ENCODE measurements at regions not wholly inside any gene's neighbourhood (a gene's known extent, or its start where the extent isn't known, plus 50 kb on each side); places are given as distances from the start of the nearest gene placed in this dataset.

DNA sequence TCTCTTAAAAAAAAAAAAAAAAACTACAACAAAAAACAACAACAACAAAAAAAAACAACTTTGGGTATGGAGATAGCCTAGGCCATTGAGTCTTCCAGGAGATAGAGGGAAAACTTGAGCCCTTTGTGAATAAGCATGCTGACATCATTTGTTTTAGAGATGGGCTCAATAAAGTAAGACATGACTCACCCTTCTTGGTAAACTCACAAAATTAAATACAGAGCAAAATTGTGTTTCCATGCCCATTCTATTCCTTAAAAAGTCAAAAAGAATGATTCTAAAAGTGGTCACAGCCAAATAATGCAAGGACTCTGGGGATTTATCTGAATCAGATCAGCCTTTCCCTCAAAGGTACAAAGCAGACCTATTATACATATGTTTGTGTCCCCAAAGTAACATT, 117.4 kb downstream of the ETAA1 start:
- no peak overlapping the region for H3K27ac ChIP-seq
- intact Hi-C loops (cut with DNase I; ENCODE audit: low total_unique reads), result no loop called here
- no peaks in the 10 kb centered on the region for H3K9me3 ChIP-seq
- no peak overlapping the region for H3K4me3 ChIP-seq
- H3K36me3 ChIP-seq, result no peaks in the 10 kb centered on the region
- peaks cover 0 to 17% (median 3%) of the 10 kb centered on the region in 4 donors for H3K4me1 ChIP-seq
- DNase-seq, result no peak
- no peaks in the 10 kb centered on the region for H3K27me3 ChIP-seq
- in situ Hi-C loops (cut with MboI; ENCODE audit: low pct_ligation_motif_present in 1 of 4, low pct_unique_long_range_greater_than_20kb in 1 of 4, low sequenced_read_pairs in 3 of 4), result no loop called here
- no peak for TF ChIP-seq POLR2AphosphoS5 (IDR thresholded peaks at IDR 0.05)
- no peak for TF ChIP-seq EP300 (IDR thresholded peaks at IDR 0.05; ENCODE audit: low read depth)
- TF ChIP-seq, protein P1, sequence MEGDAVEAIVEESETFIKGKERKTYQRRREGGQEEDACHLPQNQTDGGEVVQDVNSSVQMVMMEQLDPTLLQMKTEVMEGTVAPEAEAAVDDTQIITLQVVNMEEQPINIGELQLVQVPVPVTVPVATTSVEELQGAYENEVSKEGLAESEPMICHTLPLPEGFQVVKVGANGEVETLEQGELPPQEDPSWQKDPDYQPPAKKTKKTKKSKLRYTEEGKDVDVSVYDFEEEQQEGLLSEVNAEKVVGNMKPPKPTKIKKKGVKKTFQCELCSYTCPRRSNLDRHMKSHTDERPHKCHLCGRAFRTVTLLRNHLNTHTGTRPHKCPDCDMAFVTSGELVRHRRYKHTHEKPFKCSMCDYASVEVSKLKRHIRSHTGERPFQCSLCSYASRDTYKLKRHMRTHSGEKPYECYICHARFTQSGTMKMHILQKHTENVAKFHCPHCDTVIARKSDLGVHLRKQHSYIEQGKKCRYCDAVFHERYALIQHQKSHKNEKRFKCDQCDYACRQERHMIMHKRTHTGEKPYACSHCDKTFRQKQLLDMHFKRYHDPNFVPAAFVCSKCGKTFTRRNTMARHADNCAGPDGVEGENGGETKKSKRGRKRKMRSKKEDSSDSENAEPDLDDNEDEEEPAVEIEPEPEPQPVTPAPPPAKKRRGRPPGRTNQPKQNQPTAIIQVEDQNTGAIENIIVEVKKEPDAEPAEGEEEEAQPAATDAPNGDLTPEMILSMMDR (IDR thresholded peaks at IDR 0.05), result no peak
- TF ChIP-seq POLR2A (IDR thresholded peaks at IDR 0.05), result no peak

DNA sequence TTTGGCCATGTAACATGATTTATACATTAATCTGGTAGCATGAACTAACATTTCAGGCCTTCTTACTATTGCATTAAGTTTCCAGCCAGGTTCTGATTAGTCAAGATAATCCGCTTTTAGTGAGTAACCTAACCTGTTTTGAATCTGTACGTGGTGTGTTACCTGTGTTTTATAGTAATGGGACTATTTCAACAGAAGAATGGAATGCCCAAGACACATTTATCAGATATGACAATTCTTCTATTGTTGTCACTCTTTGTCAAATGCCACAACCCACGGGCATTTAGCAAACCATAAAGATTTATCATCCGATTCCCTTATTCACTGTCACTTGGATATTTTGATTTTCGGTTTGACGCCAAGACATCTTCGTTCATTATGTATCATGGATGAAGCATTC, 117.9 kb downstream of the ETAA1 start:
- DNase-seq, result no peak
- 77 to 87% methylated on average over 4 to 7 of the region's 7 CpGs for WGBS, 2 donors (ENCODE audit: low coverage in 1 of 2)
- H3K4me1 ChIP-seq, result peaks cover 0 to 17% (median 3%) of the 10 kb centered on the region in 4 donors
- H3K36me3 ChIP-seq, result no peaks in the 10 kb centered on the region
- in situ Hi-C loops (cut with MboI; ENCODE audit: low pct_ligation_motif_present in 1 of 4, low pct_unique_long_range_greater_than_20kb in 1 of 4, low sequenced_read_pairs in 3 of 4), result no loop called here
- H3K4me3 ChIP-seq, result no peak overlapping the region
- no peaks in the 10 kb centered on the region for H3K27me3 ChIP-seq
- no peak overlapping the region for H3K27ac ChIP-seq
- no peaks in the 10 kb centered on the region for H3K9me3 ChIP-seq
- no peak for TF ChIP-seq POLR2AphosphoS5 (IDR thresholded peaks at IDR 0.05)
- no peak for TF ChIP-seq EP300 (IDR thresholded peaks at IDR 0.05; ENCODE audit: low read depth)
- no peak for TF ChIP-seq POLR2A (IDR thresholded peaks at IDR 0.05)
- TF ChIP-seq, protein P1 (IDR thresholded peaks at IDR 0.05), result no peak
- intact Hi-C loops (cut with DNase I; ENCODE audit: low total_unique reads), result no loop called here

DNA sequence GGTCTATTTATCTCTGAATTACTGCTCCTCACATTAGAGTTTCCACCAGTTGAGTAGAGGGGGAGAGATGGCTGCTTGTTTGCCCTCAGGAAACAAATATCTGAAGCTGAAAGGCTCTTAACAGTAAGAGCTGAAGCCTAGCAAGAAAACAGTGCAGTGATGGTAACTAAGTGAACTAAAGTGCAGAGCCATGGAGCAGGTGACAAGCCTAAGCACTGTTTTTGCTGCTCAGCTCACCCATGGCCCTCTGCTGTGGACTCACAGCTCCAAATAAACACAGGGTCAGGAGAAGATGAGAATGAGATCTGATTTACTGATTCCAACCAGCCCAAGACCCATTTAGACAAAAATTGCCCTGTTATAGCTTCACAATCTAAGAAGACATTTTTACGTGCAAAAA, 118.4 kb downstream of the ETAA1 start:
- H3K27me3 ChIP-seq, result no peaks in the 10 kb centered on the region
- no peak for TF ChIP-seq POLR2AphosphoS5 (IDR thresholded peaks at IDR 0.05)
- TF ChIP-seq EP300 (IDR thresholded peaks at IDR 0.05; ENCODE audit: low read depth), result no peak
- no peak for TF ChIP-seq POLR2A (IDR thresholded peaks at IDR 0.05)
- TF ChIP-seq, protein P1 (IDR thresholded peaks at IDR 0.05), result no peak
- no peaks in the 10 kb centered on the region for H3K36me3 ChIP-seq
- H3K9me3 ChIP-seq, result no peaks in the 10 kb centered on the region
- in situ Hi-C loops (cut with MboI; ENCODE audit: low pct_ligation_motif_present in 1 of 4, low pct_unique_long_range_greater_than_20kb in 1 of 4, low sequenced_read_pairs in 3 of 4) (no loop called here), intact Hi-C loops (cut with DNase I; ENCODE audit: low total_unique reads) (no loop called here)
- no peak overlapping the region for H3K4me3 ChIP-seq
- no peak for DNase-seq
- peaks cover 0 to 17% (median 3%) of the 10 kb centered on the region in 4 donors for H3K4me1 ChIP-seq
- no peak overlapping the region for H3K27ac ChIP-seq
- 75 to 94% methylated on average over 1 of the region's 1 CpG for WGBS, 2 donors (ENCODE audit: low coverage in 1 of 2)

DNA sequence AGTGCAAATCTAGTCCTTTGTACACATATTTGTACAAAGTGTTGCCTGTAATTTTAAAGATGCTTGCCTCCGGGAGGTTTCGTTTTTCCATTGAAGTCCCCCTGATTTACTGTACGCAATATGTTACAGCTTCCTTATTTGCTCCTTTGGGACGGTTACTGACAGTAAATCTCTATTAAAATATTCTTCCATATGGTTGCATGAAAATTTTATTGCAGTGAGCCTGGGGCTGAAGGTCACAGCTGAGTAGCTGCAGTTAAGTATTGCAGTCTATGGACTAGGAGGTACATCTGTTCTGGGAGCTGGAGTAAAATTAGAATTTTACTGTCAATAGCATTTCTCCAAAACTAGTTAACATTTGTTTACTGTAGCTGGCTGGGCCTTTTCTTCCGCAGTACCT, 119.2 kb downstream of the ETAA1 start:
- intact Hi-C loops (cut with DNase I; ENCODE audit: low total_unique reads) (no loop called here), in situ Hi-C loops (cut with MboI; ENCODE audit: low pct_ligation_motif_present in 1 of 4, low pct_unique_long_range_greater_than_20kb in 1 of 4, low sequenced_read_pairs in 3 of 4) (no loop called here)
- no peak overlapping the region for H3K4me3 ChIP-seq
- 22 to 49% methylated on average over 3 to 5 of the region's 5 CpGs for WGBS, 2 donors (ENCODE audit: low coverage in 1 of 2)
- peak; percentile 15 for DNase-seq
- peaks cover 0 to 17% (median 3%) of the 10 kb centered on the region in 4 donors for H3K4me1 ChIP-seq
- H3K27me3 ChIP-seq, result no peaks in the 10 kb centered on the region
- no peaks in the 10 kb centered on the region for H3K9me3 ChIP-seq
- TF ChIP-seq POLR2A (IDR thresholded peaks at IDR 0.05) (no peak), POLR2AphosphoS5 (IDR thresholded peaks at IDR 0.05) (no peak), EP300 (IDR thresholded peaks at IDR 0.05; ENCODE audit: low read depth) (no peak)
- TF ChIP-seq, protein P1 (IDR thresholded peaks at IDR 0.05), result no peak
- H3K36me3 ChIP-seq, result no peaks in the 10 kb centered on the region
- peak overlapping the region in 3 of 4 donors; percentile 3 to 12 (median 8) for H3K27ac ChIP-seq

All from transverse colon (tissue), 4 donors.